ENCODE measurements at regions not wholly inside any gene's neighbourhood (a gene's known extent, or its start where the extent isn't known, plus 50 kb on each side); places are given as distances from the start of the nearest gene placed in this dataset.

- TF ChIP-seq, protein P1, sequence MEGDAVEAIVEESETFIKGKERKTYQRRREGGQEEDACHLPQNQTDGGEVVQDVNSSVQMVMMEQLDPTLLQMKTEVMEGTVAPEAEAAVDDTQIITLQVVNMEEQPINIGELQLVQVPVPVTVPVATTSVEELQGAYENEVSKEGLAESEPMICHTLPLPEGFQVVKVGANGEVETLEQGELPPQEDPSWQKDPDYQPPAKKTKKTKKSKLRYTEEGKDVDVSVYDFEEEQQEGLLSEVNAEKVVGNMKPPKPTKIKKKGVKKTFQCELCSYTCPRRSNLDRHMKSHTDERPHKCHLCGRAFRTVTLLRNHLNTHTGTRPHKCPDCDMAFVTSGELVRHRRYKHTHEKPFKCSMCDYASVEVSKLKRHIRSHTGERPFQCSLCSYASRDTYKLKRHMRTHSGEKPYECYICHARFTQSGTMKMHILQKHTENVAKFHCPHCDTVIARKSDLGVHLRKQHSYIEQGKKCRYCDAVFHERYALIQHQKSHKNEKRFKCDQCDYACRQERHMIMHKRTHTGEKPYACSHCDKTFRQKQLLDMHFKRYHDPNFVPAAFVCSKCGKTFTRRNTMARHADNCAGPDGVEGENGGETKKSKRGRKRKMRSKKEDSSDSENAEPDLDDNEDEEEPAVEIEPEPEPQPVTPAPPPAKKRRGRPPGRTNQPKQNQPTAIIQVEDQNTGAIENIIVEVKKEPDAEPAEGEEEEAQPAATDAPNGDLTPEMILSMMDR (IDR thresholded peaks at IDR 0.05): no peak
- no peak for TF ChIP-seq POLR2A (IDR thresholded peaks at IDR 0.05)
These were observed 719.2 kb upstream of the MBL2 start for GRCh38 chr10:53491774-53492173.

All from thyroid gland (tissue), 4 donors.